GM12873 (cell line): ENCODE measurements at regions not wholly inside any gene's neighbourhood (a gene's known extent, or its start where the extent isn't known, plus 50 kb on each side); places are given as distances from the start of the nearest gene placed in this dataset.

Experiments
- CTCF ChIP-seq: IDR thresholded peaks from 2 replicates; pipeline ENCODE4 v1.5.1; 2012; ENCODE audit warnings: low read depth, mild to moderate bottlenecking, moderate library complexity, low read length, control low read depth; ENCODE audit not compliant: insufficient read depth; ENCODE audit errors: missing control alignments

GRCh38 chr2:34098256-34098655 lies 499.2 kb upstream of the FAM98A start:
- no peak for TF ChIP-seq CTCF

- TF ChIP-seq CTCF = peak; percentile 73
Measured at GRCh38 chr2:34096562-34097171, 497.6 kb upstream of the FAM98A start.

GRCh38 chr2:34093790-34094189 lies 494.7 kb upstream of the FAM98A start:
- no peak for TF ChIP-seq CTCF

GRCh38 chr2:34070196-34070595 lies 471.1 kb upstream of the FAM98A start:
- no peak for TF ChIP-seq CTCF

GRCh38 chr2:34069604-34070003 lies 470.5 kb upstream of the FAM98A start:
- no peak for TF ChIP-seq CTCF

GRCh38 chr2:34050413-34050812 lies 451.3 kb upstream of the FAM98A start:
- no peak for TF ChIP-seq CTCF

GRCh38 chr2:34045101-34045655 lies 446.1 kb upstream of the FAM98A start:
- no peak for TF ChIP-seq CTCF
